HEK293T (cell line): ENCODE measurements at regions not wholly inside any gene's neighbourhood (a gene's known extent, or its start where the extent isn't known, plus 50 kb on each side); places are given as distances from the start of the nearest gene placed in this dataset.

Experiments used
- ARNT ChIP-seq: fragments of 450-650 bp; IDR thresholded peaks from 2 replicates; pipeline ENCODE4 v1.6.1; 2017; ENCODE audit warnings: mild to moderate bottlenecking
- BHLHE40 ChIP-seq: fragments of 450-650 bp; IDR thresholded peaks from 2 replicates; pipeline ENCODE4 v1.6.1; 2016; ENCODE audit warnings: mild to moderate bottlenecking, moderate library complexity, borderline replicate concordance
- CTBP1 ChIP-seq: fragments of 450-650 bp; IDR thresholded peaks from 2 replicates; pipeline ENCODE4 v1.6.1; 2016; ENCODE audit warnings: borderline replicate concordance
- ELF4 ChIP-seq: fragments of 450-650 bp; IDR thresholded peaks from 2 replicates; pipeline ENCODE4 v1.6.1; 2017; ENCODE audit warnings: antibody characterized with exemption
- FOXA1 ChIP-seq: fragments of 450-650 bp; IDR thresholded peaks from 2 replicates; pipeline ENCODE4 v1.6.1; 2016; ENCODE audit warnings: mild to moderate bottlenecking
- FOXK2 ChIP-seq: fragments of 450-650 bp; IDR thresholded peaks from 2 replicates; pipeline ENCODE4 v1.6.1; 2016; ENCODE audit warnings: mild to moderate bottlenecking
- FOXM1 ChIP-seq: fragments of 450-650 bp; IDR thresholded peaks from 2 replicates; pipeline ENCODE4 v1.6.1; 2017; ENCODE audit warnings: mild to moderate bottlenecking, borderline replicate concordance
- HDGF ChIP-seq: fragments of 450-650 bp; IDR thresholded peaks from 2 replicates; pipeline ENCODE4 v1.6.1; 2017; ENCODE audit warnings: antibody characterized with exemption, borderline replicate concordance
- NFRKB ChIP-seq: fragments of 450-650 bp; IDR thresholded peaks from 2 replicates; pipeline ENCODE4 v1.6.1; 2016; ENCODE audit warnings: mild to moderate bottlenecking, moderate library complexity
- SP1 ChIP-seq: fragments of 450-650 bp; IDR thresholded peaks from 2 replicates; pipeline ENCODE4 v1.6.1; 2017
- SUZ12 ChIP-seq: fragments of 450-650 bp; IDR thresholded peaks from 2 replicates; pipeline ENCODE4 v1.6.1; 2016; ENCODE audit warnings: mild to moderate bottlenecking
- TARDBP ChIP-seq: fragments of 450-650 bp; IDR thresholded peaks from 2 replicates; pipeline ENCODE4 v1.6.1; 2016
- ZNF384 ChIP-seq: fragments of 450-650 bp; IDR thresholded peaks from 2 replicates; pipeline ENCODE4 v1.6.1; 2016
- TF ChIP-seq, protein P1 (sequence below): fragments of 450-650 bp; IDR thresholded peaks from 2 replicates; pipeline ENCODE4 v1.6.1; 2016

DNA sequence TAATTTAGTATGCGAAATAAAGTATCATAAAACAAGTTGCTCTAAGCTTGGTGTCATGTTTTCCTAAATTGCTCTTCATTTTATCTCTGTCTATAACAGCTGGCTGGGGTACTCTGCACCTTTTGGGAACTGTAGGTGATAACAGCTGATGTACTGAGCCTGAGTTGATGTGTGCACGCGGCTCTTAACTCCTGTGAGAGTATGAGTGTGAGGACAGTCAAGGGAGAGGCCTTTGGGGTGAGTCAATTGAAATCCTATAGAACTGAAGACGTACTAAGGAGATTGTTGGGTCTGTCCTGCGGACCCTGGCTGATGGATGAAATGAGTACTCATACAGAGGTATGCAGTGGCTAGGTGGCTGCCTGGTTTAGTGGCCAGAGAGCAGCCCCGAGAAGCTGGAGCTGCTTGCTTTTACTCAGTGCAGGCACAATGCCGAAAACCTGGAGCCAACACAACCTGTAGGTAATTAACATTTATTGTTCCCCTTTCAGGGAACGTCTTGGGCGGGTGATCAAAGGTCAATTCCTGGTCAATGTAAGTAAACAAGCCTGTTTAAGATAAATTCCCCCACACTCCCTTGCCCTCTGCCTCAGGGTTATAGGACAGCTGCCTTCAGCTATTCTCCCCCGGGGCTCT lies 188.5 kb downstream of the PRDM2 start:
- no peak for TF ChIP-seq FOXM1
- TF ChIP-seq CTBP1 = no peak
- no peak for TF ChIP-seq FOXK2
- no peak for TF ChIP-seq SP1
- TF ChIP-seq ARNT = no peak
- no peak for TF ChIP-seq ELF4
- TF ChIP-seq, protein P1, sequence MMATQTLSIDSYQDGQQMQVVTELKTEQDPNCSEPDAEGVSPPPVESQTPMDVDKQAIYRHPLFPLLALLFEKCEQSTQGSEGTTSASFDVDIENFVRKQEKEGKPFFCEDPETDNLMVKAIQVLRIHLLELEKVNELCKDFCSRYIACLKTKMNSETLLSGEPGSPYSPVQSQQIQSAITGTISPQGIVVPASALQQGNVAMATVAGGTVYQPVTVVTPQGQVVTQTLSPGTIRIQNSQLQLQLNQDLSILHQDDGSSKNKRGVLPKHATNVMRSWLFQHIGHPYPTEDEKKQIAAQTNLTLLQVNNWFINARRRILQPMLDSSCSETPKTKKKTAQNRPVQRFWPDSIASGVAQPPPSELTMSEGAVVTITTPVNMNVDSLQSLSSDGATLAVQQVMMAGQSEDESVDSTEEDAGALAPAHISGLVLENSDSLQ = no peak
- TF ChIP-seq NFRKB = no peak
- TF ChIP-seq BHLHE40 = no peak
- TF ChIP-seq HDGF = no peak
- no peak for TF ChIP-seq TARDBP
- no peak for TF ChIP-seq ZNF384
- TF ChIP-seq FOXA1 = no peak
- no peak for TF ChIP-seq SUZ12
